Prostate gland (tissue), 2 donors: ENCODE measurements at regions not wholly inside any gene's neighbourhood (a gene's known extent, or its start where the extent isn't known, plus 50 kb on each side); places are given as distances from the start of the nearest gene placed in this dataset.

ENCODE experiments used
- DNase-seq: peaks from one replicate; pipeline ENCODE4 v3.0.0-alpha.2; 2019; ENCODE audit warnings: low spot score
- H3K27ac ChIP-seq, 2 donors: fragments of 200-600 bp; sonication (generic); 2 replicates each; pipeline ENCODE4 v1.5.1; 2017 to 2019
- H3K27me3 ChIP-seq: fragments of 200-600 bp; sonication (generic); replicated peaks from 2 replicates; pipeline ENCODE4 v1.5.1; 2019; ENCODE audit not compliant: insufficient read depth
- H3K36me3 ChIP-seq, 2 donors: fragments of 200-600 bp; sonication (generic); 1 replicate in 1 of 2; 2 replicates in 1 of 2; pipeline versions ENCODE4 v1.5.1 to v1.8.1; 2017 to 2019
- H3K4me1 ChIP-seq: fragments of 200-600 bp; sonication (generic); replicated peaks from 2 replicates; pipeline ENCODE4 v1.5.1; 2019
- H3K4me3 ChIP-seq, 2 donors: fragments of 200-600 bp; sonication (generic); 2 replicates each; pipeline ENCODE4 v1.5.1; 2017 to 2019
- H3K9me3 ChIP-seq: fragments of 200-600 bp; sonication (generic); 2 replicates; pipeline ENCODE4 v1.5.1; 2017
- CTCF ChIP-seq, 4 experiments: fragments of 200-600 bp in 2 of 4; fragments of 450-650 bp in 2 of 4; sonication (generic) in 2 of 4; IDR thresholded peaks; 1 replicate in 3 of 4; 2 replicates in 1 of 4; pipeline ENCODE4 v1.5.1; 2016 to 2019; ENCODE audit warnings: antibody characterized with exemption in 4 of 4, mild to moderate bottlenecking in 2 of 4, moderate library complexity in 2 of 4
- POLR2A ChIP-seq: fragments of 450-650 bp; IDR thresholded peaks from one replicate; pipeline ENCODE4 v1.6.1; 2016; ENCODE audit warnings: antibody characterized with exemption, mild to moderate bottlenecking
- POLR2AphosphoS5 ChIP-seq: sonication (generic); formaldehyde crosslinking; IDR thresholded peaks from one replicate; pipeline ENCODE4 v1.6.1; 2017; ENCODE audit warnings: antibody characterized with exemption
- WGBS: methylation state at CpG from one replicate; pipeline ENCODE4 v1.1.5; 2018; 5-methylcytosine and 5-hydroxymethylcytosine counted together
- intact Hi-C: fragments of 100-400 bp; cut with DNase I; formaldehyde crosslinking; loops from one replicate; pipeline ENCODE4 v1.14.2; 2022

- Histone ChIP-seq H3K4me3 (no peak overlapping the region), H3K9me3 (no peaks in the 10 kb centered on the region), H3K27ac (no peak overlapping the region), H3K36me3 (no peaks in the 10 kb centered on the region), H3K27me3 (no peaks in the 10 kb centered on the region), H3K4me1 (no peaks in the 10 kb centered on the region)
- no peak for DNase-seq
- 35% methylated on average over 2 of the region's 2 CpGs for WGBS
- intact Hi-C loops = no loop called here
- TF ChIP-seq CTCF (IDR thresholded peaks at IDR 0.05) (no peak), POLR2AphosphoS5 (no peak), POLR2A (no peak)
Measured at GRCh38 chr3:101124125-101124524, 130.9 kb upstream of the ABI3BP start.

- 90% methylated on average over 2 of the region's 2 CpGs for WGBS
Measured at GRCh38 chr3:101123081-101123480, 129.9 kb upstream of the ABI3BP start.

GRCh38 chr3:101122681-101123080 is 129.5 kb upstream of the ABI3BP start:
- no peaks in the 10 kb centered on the region for H3K9me3 ChIP-seq
- TF ChIP-seq POLR2A (no peak), POLR2AphosphoS5 (no peak), CTCF (IDR thresholded peaks at IDR 0.05) (no peak)
- H3K36me3 ChIP-seq = no peaks in the 10 kb centered on the region
- intact Hi-C loops = no loop called here
- no peak overlapping the region for H3K4me3 ChIP-seq
- no peaks in the 10 kb centered on the region for H3K27me3 ChIP-seq
- no peak overlapping the region for H3K27ac ChIP-seq
- no peaks in the 10 kb centered on the region for H3K4me1 ChIP-seq
- no peak for DNase-seq
- WGBS = 86% methylated on average over 2 of the region's 2 CpGs

More at GRCh38 chr3:101123081-101123480, 129.9 kb upstream of the ABI3BP start:
- intact Hi-C loops = no loop called here
- Histone ChIP-seq H3K27ac (no peak overlapping the region), H3K4me3 (no peak overlapping the region), H3K36me3 (no peaks in the 10 kb centered on the region), H3K27me3 (no peaks in the 10 kb centered on the region), H3K4me1 (no peaks in the 10 kb centered on the region), H3K9me3 (no peaks in the 10 kb centered on the region)
- TF ChIP-seq POLR2AphosphoS5 (no peak), CTCF (IDR thresholded peaks at IDR 0.05) (no peak), POLR2A (no peak)
- no peak for DNase-seq

GRCh38 chr3:101120039-101120438 is 126.8 kb upstream of the ABI3BP start:
- Histone ChIP-seq H3K27me3 (no peaks in the 10 kb centered on the region), H3K4me3 (no peak overlapping the region), H3K9me3 (no peaks in the 10 kb centered on the region), H3K36me3 (no peaks in the 10 kb centered on the region), H3K4me1 (no peaks in the 10 kb centered on the region), H3K27ac (no peak overlapping the region)
- intact Hi-C loops = no loop called here
- DNase-seq = no peak
- 97% methylated on average over 2 of the region's 2 CpGs for WGBS
- TF ChIP-seq CTCF (IDR thresholded peaks at IDR 0.05) (no peak), POLR2A (no peak), POLR2AphosphoS5 (no peak)

- WGBS = 78% methylated on average over 3 of the region's 3 CpGs
- no peak for TF ChIP-seq POLR2AphosphoS5
- no peak for TF ChIP-seq POLR2A
- TF ChIP-seq CTCF (IDR thresholded peaks at IDR 0.05) = no peak
- Histone ChIP-seq H3K36me3 (no peaks in the 10 kb centered on the region), H3K4me1 (no peaks in the 10 kb centered on the region), H3K27ac (no peak overlapping the region), H3K27me3 (no peaks in the 10 kb centered on the region), H3K9me3 (no peaks in the 10 kb centered on the region), H3K4me3 (no peak overlapping the region)
- no peak for DNase-seq
- intact Hi-C loops = no loop called here
Measured at GRCh38 chr3:101119535-101119934, 126.3 kb upstream of the ABI3BP start.
